CD14-positive monocyte (primary cell): ENCODE measurements at regions not wholly inside any gene's neighbourhood (a gene's known extent, or its start where the extent isn't known, plus 50 kb on each side); places are given as distances from the start of the nearest gene placed in this dataset.

Experiments used
- DNase-seq, 3 donors: peaks; one replicate each; pipeline ENCODE4 v3.0.0-alpha.2; 2011 to 2022
- H2AFZ ChIP-seq: 2 replicates; pipeline ENCODE4 v1.6.0; 2012; ENCODE audit warnings: mild to moderate bottlenecking, low read depth, low read length, inconsistent platforms; ENCODE audit not compliant: insufficient read depth, poor library complexity, severe bottlenecking
- H3K27ac ChIP-seq, 2 donors: 1 replicate in 1 of 2; 2 replicates in 1 of 2; pipeline ENCODE4 v1.5.1; 2012 to 2013; ENCODE audit warnings: low read length in 2 of 2, control low read depth in 1 of 2, inconsistent platforms in 1 of 2, low read depth in 1 of 2, mild to moderate bottlenecking in 1 of 2
- H3K27me3 ChIP-seq, 2 donors: one replicate each; pipeline versions ENCODE4 v1.6.0 to v1.6.1; 2011 to 2013; ENCODE audit warnings: low read length in 2 of 2; ENCODE audit not compliant: control insufficient read depth in 2 of 2, insufficient read depth in 2 of 2
- H3K36me3 ChIP-seq, 2 donors: replicated peaks in 1 of 2; 1 replicate in 1 of 2; 2 replicates in 1 of 2; pipeline versions ENCODE4 v1.5.1 to v1.6.1; 2012 to 2013; ENCODE audit warnings: low read length in 2 of 2, control low read depth in 1 of 2, inconsistent platforms in 1 of 2, mild to moderate bottlenecking in 1 of 2; ENCODE audit not compliant: insufficient read depth in 2 of 2, control insufficient read depth in 1 of 2
- H3K4me1 ChIP-seq, 2 donors: 1 replicate in 1 of 2; 2 replicates in 1 of 2; pipeline versions ENCODE4 v1.5.1 to v1.6.1; 2012 to 2013; ENCODE audit warnings: low read length in 2 of 2, control low read depth in 1 of 2, inconsistent platforms in 1 of 2, mild to moderate bottlenecking in 1 of 2, moderate library complexity in 1 of 2; ENCODE audit not compliant: insufficient read depth in 2 of 2, control insufficient read depth in 1 of 2
- H3K4me2 ChIP-seq: replicated peaks from 2 replicates; pipeline ENCODE3; 2012; ENCODE audit warnings: low read length, moderate library complexity, mild to moderate bottlenecking; ENCODE audit not compliant: poor library complexity, severe bottlenecking; ENCODE audit errors: extremely low read depth
- H3K4me3 ChIP-seq, 3 experiments: fragments of 200-600 bp in 1 of 3; sonication (generic) in 1 of 3; replicated peaks in 1 of 3; 1 replicate in 2 of 3; 2 replicates in 1 of 3; pipeline ENCODE4 v1.5.1; 2011 to 2013; ENCODE audit warnings: low read length in 3 of 3, mild to moderate bottlenecking in 3 of 3, control low read depth in 2 of 3, low read depth in 2 of 3, inconsistent platforms in 1 of 3, moderate library complexity in 1 of 3
- H3K79me2 ChIP-seq: 2 replicates; pipeline ENCODE4 v1.6.0; 2012; ENCODE audit warnings: mild to moderate bottlenecking, control low read depth, inconsistent platforms, low read length, moderate library complexity; ENCODE audit not compliant: insufficient read depth
- H3K9ac ChIP-seq: 2 replicates; pipeline ENCODE4 v1.6.0; 2017; ENCODE audit warnings: low read length, mild to moderate bottlenecking; ENCODE audit not compliant: insufficient read depth, poor library complexity, severe bottlenecking
- H3K9me3 ChIP-seq, 2 donors: replicated peaks in 1 of 2; 1 replicate in 1 of 2; 2 replicates in 1 of 2; pipeline versions ENCODE4 v1.5.1 to v1.6.1; 2012 to 2013; ENCODE audit warnings: low read length in 2 of 2, control low read depth in 1 of 2; ENCODE audit not compliant: control insufficient read depth in 1 of 2, insufficient read depth in 1 of 2
- H4K20me1 ChIP-seq: 2 replicates; pipeline ENCODE4 v1.6.0; 2012; ENCODE audit warnings: mild to moderate bottlenecking, low read length, control low read depth, moderate library complexity; ENCODE audit not compliant: insufficient read depth
- H3K27ac Mint-ChIP-seq, 7 donors: one replicate each; pipeline ENCODE4 v1.8.0; 2020; ENCODE audit warnings: mild to moderate bottlenecking in 7 of 7, mixed read lengths in 7 of 7, moderate library complexity in 6 of 7, inconsistent platforms in 2 of 7
- H3K27me3 Mint-ChIP-seq, 3 donors: one replicate each; pipeline ENCODE4 v1.8.0; 2021 to 2022; ENCODE audit warnings: low read depth in 3 of 3, mild to moderate bottlenecking in 3 of 3, mixed read lengths in 3 of 3, moderate library complexity in 3 of 3, inconsistent platforms in 1 of 3
- H3K36me3 Mint-ChIP-seq, 2 donors: one replicate each; pipeline ENCODE4 v1.8.0; 2020; ENCODE audit warnings: mixed read lengths in 2 of 2, inconsistent platforms in 1 of 2, mild to moderate bottlenecking in 1 of 2
- H3K4me1 Mint-ChIP-seq: one replicate; pipeline ENCODE4 v1.8.0; 2020; ENCODE audit warnings: mild to moderate bottlenecking, mixed read lengths
- H3K4me3 Mint-ChIP-seq, 2 donors: one replicate each; pipeline ENCODE4 v1.8.0; 2020; ENCODE audit warnings: mild to moderate bottlenecking in 2 of 2, mixed read lengths in 2 of 2, moderate library complexity in 1 of 2
- H3K9me3 Mint-ChIP-seq, 7 donors: one replicate each; pipeline ENCODE4 v1.8.0; 2020 to 2022; ENCODE audit warnings: mixed read lengths in 7 of 7, mild to moderate bottlenecking in 6 of 7, moderate library complexity in 6 of 7, inconsistent platforms in 2 of 7
- WGBS: methylation state at CpG from one replicate; pipeline ENCODE4 v1.1.5; 2013; ENCODE audit warnings: missing lambda C conversion rate; ENCODE audit not compliant: insufficient coverage; 5-methylcytosine and 5-hydroxymethylcytosine counted together
- intact Hi-C, 2 donors: fragments of 100-400 bp; cut with micrococcal nuclease; formaldehyde crosslinking; loops; one replicate each; pipeline versions ENCODE4 v1.15.0 to v1.15.1; 2023
- TF ChIP-seq, protein P1 (sequence below): fragments of 200-600 bp; IDR thresholded peaks from one replicate; pipeline ENCODE4 v1.8.0; 2022; ENCODE audit warnings: antibody characterized with exemption, mild to moderate bottlenecking

GRCh38 chr14:61968207-61968606, 206.0 kb downstream of the SNAPC1 start:
- no peaks in the 10 kb centered on the region for H4K20me1 ChIP-seq
- Mint-ChIP-seq H3K27ac (no peak overlapping the region), H3K9me3 (peaks cover 0 to 1% (median 0%) of the 10 kb centered on the region in 7 donors), H3K4me1 (no peaks in the 10 kb centered on the region), H3K36me3 (no peaks in the 10 kb centered on the region), H3K27me3 (peaks cover 0 to 5% (median 3%) of the 10 kb centered on the region in 3 donors), H3K4me3 (no peak overlapping the region)
- H3K79me2 ChIP-seq = no peaks in the 10 kb centered on the region
- DNase-seq = no peak
- H3K27ac ChIP-seq = no peak overlapping the region
- H2AFZ ChIP-seq = no peak overlapping the region
- no peaks in the 10 kb centered on the region for H3K9me3 ChIP-seq
- H3K27me3 ChIP-seq = no peaks in the 10 kb centered on the region
- WGBS = 97% methylated on average over 2 of the region's 2 CpGs
- H3K4me1 ChIP-seq = no peaks in the 10 kb centered on the region
- intact Hi-C loops = no loop called here
- no peak overlapping the region for H3K9ac ChIP-seq
- TF ChIP-seq, protein P1, sequence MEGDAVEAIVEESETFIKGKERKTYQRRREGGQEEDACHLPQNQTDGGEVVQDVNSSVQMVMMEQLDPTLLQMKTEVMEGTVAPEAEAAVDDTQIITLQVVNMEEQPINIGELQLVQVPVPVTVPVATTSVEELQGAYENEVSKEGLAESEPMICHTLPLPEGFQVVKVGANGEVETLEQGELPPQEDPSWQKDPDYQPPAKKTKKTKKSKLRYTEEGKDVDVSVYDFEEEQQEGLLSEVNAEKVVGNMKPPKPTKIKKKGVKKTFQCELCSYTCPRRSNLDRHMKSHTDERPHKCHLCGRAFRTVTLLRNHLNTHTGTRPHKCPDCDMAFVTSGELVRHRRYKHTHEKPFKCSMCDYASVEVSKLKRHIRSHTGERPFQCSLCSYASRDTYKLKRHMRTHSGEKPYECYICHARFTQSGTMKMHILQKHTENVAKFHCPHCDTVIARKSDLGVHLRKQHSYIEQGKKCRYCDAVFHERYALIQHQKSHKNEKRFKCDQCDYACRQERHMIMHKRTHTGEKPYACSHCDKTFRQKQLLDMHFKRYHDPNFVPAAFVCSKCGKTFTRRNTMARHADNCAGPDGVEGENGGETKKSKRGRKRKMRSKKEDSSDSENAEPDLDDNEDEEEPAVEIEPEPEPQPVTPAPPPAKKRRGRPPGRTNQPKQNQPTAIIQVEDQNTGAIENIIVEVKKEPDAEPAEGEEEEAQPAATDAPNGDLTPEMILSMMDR = no peak
- no peak overlapping the region for H3K4me3 ChIP-seq
- H3K4me2 ChIP-seq = no peak overlapping the region
- H3K36me3 ChIP-seq = no peaks in the 10 kb centered on the region

- Histone ChIP-seq H3K27me3 (no peaks in the 10 kb centered on the region), H3K36me3 (no peaks in the 10 kb centered on the region), H3K4me1 (no peaks in the 10 kb centered on the region), H3K4me2 (no peak overlapping the region), H3K79me2 (no peaks in the 10 kb centered on the region), H3K4me3 (no peak overlapping the region), H2AFZ (no peak overlapping the region), H3K9me3 (peaks cover 12 to 13% of the 10 kb centered on the region in 2 donors), H3K27ac (no peak overlapping the region), H3K9ac (no peak overlapping the region), H4K20me1 (no peaks in the 10 kb centered on the region)
- H3K27me3 Mint-ChIP-seq = peaks cover 0 to 4% (median 0%) of the 10 kb centered on the region in 3 donors
- H3K27ac Mint-ChIP-seq = no peak overlapping the region
- H3K4me1 Mint-ChIP-seq = no peaks in the 10 kb centered on the region
- WGBS = no CpG with 5 or more reads among the region's 3 CpGs
- TF ChIP-seq, protein P1 = no peak
- H3K4me3 Mint-ChIP-seq = no peak overlapping the region
- no peaks in the 10 kb centered on the region for H3K36me3 Mint-ChIP-seq
- DNase-seq = no peak
- H3K9me3 Mint-ChIP-seq = peaks cover 5 to 19% (median 14%) of the 10 kb centered on the region in 7 donors
- intact Hi-C loops = no loop called here
Measured at GRCh38 chr14:61972711-61973110, 210.5 kb downstream of the SNAPC1 start.
